KMS-11 (cell line): ENCODE measurements at regions not wholly inside any gene's neighbourhood (a gene's known extent, or its start where the extent isn't known, plus 50 kb on each side); places are given as distances from the start of the nearest gene placed in this dataset.
"Not testable (repeated sequence)": the region's sequence is repeated elsewhere in the genome, so short reads cannot be mapped to it uniquely, and the experiment has no call there.

Experiments used
- H2AFZ ChIP-seq: fragments of 200-600 bp; sonication (generic); 2 replicates; pipeline ENCODE4 v1.6.1; 2016; ENCODE audit warnings: antibody characterized with exemption, mixed run types, low read depth
- H3K27ac ChIP-seq: fragments of 200-600 bp; sonication (generic); 2 replicates; pipeline ENCODE4 v1.6.1; 2016; ENCODE audit warnings: mild to moderate bottlenecking, mixed run types
- H3K27me3 ChIP-seq: fragments of 200-600 bp; sonication (generic); 2 replicates; pipeline ENCODE4 v1.6.1; 2017; ENCODE audit warnings: mild to moderate bottlenecking, low read depth, mixed run types, moderate library complexity; ENCODE audit not compliant: insufficient read depth
- H3K36me3 ChIP-seq: fragments of 200-600 bp; sonication (generic); 2 replicates; pipeline ENCODE4 v1.6.1; 2017; ENCODE audit warnings: mild to moderate bottlenecking, mixed run types; ENCODE audit not compliant: insufficient read depth
- H3K4me1 ChIP-seq: fragments of 200-600 bp; sonication (generic); 2 replicates; pipeline ENCODE4 v1.6.1; 2016; ENCODE audit warnings: mild to moderate bottlenecking, low read depth, mixed run types; ENCODE audit not compliant: poor library complexity, severe bottlenecking
- H3K4me2 ChIP-seq: fragments of 200-600 bp; sonication (generic); 2 replicates; pipeline ENCODE4 v1.7.0; 2016; ENCODE audit warnings: mild to moderate bottlenecking, mixed run types
- H3K4me3 ChIP-seq: fragments of 200-600 bp; sonication (generic); IDR thresholded peaks from 2 replicates; pipeline ENCODE4 v1.6.1; 2017; ENCODE audit warnings: low read depth, low read length, mixed read lengths; ENCODE audit not compliant: insufficient read depth
- H3K79me2 ChIP-seq: fragments of 200-600 bp; sonication (generic); 2 replicates; pipeline ENCODE4 v1.6.1; 2016; ENCODE audit warnings: low read depth, mixed run types; ENCODE audit not compliant: insufficient read depth
- H3K9ac ChIP-seq: fragments of 200-600 bp; sonication (generic); 2 replicates; pipeline ENCODE4 v1.6.1; 2016; ENCODE audit warnings: mild to moderate bottlenecking, mixed run types
- H4K20me1 ChIP-seq: fragments of 200-600 bp; sonication (generic); 2 replicates; pipeline ENCODE4 v1.6.1; 2016; ENCODE audit warnings: mild to moderate bottlenecking, mixed run types; ENCODE audit not compliant: insufficient read depth
- TF ChIP-seq, protein P1 (sequence below): fragments of 200-600 bp; sonication (generic); conservative IDR thresholded peaks from 2 replicates; pipeline ENCODE4 v1.6.1; 2017; ENCODE audit warnings: low read depth, mild to moderate bottlenecking, antibody characterized with exemption, low read length, moderate library complexity, mixed read lengths

DNA sequence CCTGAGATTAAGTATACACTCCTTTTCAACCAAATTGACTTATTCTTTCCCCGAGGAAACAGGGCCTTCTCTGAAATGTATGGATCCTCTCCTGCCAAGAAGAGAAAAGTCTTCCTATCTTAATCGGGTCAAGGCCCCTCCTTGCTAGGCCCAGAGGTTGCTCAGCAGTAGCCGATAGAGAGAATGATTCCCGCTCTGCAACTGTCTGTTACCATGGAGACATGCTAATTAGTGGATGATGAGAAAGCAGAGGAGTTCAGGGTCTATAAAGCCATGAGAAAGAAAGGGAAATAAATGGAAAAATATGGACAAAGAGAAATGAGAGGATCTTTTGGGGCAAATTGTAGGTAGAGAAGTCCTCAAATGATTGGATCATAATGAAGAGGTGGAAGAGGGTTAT, 103.5 kb downstream of the POU4F1 start:
- Histone ChIP-seq H3K9ac (no peak overlapping the region), H3K36me3 (no peaks in the 10 kb centered on the region), H3K4me3 (no peak overlapping the region), H2AFZ (no peak overlapping the region), H4K20me1 (no peaks in the 10 kb centered on the region), H3K79me2 (no peaks in the 10 kb centered on the region), H3K4me1 (no peaks in the 10 kb centered on the region), H3K27ac (no peak overlapping the region), H3K4me2 (no peak overlapping the region), H3K27me3 (no peaks in the 10 kb centered on the region)
- TF ChIP-seq, protein P1, sequence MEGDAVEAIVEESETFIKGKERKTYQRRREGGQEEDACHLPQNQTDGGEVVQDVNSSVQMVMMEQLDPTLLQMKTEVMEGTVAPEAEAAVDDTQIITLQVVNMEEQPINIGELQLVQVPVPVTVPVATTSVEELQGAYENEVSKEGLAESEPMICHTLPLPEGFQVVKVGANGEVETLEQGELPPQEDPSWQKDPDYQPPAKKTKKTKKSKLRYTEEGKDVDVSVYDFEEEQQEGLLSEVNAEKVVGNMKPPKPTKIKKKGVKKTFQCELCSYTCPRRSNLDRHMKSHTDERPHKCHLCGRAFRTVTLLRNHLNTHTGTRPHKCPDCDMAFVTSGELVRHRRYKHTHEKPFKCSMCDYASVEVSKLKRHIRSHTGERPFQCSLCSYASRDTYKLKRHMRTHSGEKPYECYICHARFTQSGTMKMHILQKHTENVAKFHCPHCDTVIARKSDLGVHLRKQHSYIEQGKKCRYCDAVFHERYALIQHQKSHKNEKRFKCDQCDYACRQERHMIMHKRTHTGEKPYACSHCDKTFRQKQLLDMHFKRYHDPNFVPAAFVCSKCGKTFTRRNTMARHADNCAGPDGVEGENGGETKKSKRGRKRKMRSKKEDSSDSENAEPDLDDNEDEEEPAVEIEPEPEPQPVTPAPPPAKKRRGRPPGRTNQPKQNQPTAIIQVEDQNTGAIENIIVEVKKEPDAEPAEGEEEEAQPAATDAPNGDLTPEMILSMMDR: no peak

DNA sequence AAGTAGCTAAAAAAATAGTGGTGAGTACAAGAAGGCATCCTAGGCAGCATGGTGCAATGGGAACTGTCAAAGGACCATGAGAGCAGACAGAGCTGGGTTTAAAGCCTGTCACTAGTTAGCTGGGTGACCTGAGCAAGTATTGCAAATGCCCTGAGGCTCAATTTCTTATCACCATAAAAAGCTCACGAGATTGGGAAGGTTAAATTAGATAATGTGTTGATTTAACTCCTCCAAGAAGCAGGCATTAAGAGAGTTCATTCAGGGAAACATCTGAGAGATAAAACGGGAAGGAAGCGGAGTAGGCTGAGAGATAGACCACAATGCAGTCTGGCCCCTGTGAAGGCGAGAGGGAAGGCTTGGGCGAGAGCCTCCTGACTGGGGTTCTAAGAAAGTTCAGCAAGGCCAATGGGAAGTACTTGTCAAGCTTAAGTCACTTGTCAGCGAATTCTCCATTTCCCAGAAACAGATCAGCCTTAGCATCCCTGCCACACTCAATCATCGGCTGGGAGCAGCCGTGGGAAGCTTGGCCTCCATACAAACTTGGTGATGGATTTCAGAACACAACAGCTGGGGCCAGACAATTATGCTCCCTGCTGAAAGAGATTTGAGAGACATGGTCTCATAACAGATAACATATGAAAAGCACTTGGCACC, 105.5 kb downstream of the POU4F1 start:
- H3K4me2 ChIP-seq: no peak overlapping the region
- H3K79me2 ChIP-seq: no peaks in the 10 kb centered on the region
- no peak overlapping the region for H3K27ac ChIP-seq
- no peaks in the 10 kb centered on the region for H3K27me3 ChIP-seq
- TF ChIP-seq, protein P1: no peak
- no peak overlapping the region for H3K9ac ChIP-seq
- H3K36me3 ChIP-seq: no peaks in the 10 kb centered on the region
- no peaks in the 10 kb centered on the region for H3K4me1 ChIP-seq
- no peaks in the 10 kb centered on the region for H4K20me1 ChIP-seq
- no peak overlapping the region for H3K4me3 ChIP-seq
- no peak overlapping the region for H2AFZ ChIP-seq

GRCh38 chr13:78491978-78492377, 111.4 kb downstream of the POU4F1 start:
- no peak overlapping the region for H3K9ac ChIP-seq
- no peak overlapping the region for H3K4me2 ChIP-seq
- TF ChIP-seq, protein P1: no peak
- no peaks in the 10 kb centered on the region for H4K20me1 ChIP-seq
- no peak overlapping the region for H3K27ac ChIP-seq
- no peak overlapping the region for H3K4me3 ChIP-seq
- H3K27me3 ChIP-seq: no peaks in the 10 kb centered on the region
- H3K4me1 ChIP-seq: no peaks in the 10 kb centered on the region
- no peaks in the 10 kb centered on the region for H3K79me2 ChIP-seq
- H2AFZ ChIP-seq: no peak overlapping the region
- H3K36me3 ChIP-seq: no peaks in the 10 kb centered on the region

- H3K4me1 ChIP-seq, H4K20me1 ChIP-seq, H2AFZ ChIP-seq, H3K9ac ChIP-seq, H3K27me3 ChIP-seq, H3K27ac ChIP-seq, H3K79me2 ChIP-seq, H3K36me3 ChIP-seq, H3K4me3 ChIP-seq, H3K4me2 ChIP-seq: not testable (repeated sequence)
These were observed 113.1 kb downstream of the POU4F1 start for GRCh38 chr13:78490225-78490624.

GRCh38 chr13:78487707-78488106, 115.6 kb downstream of the POU4F1 start:
- no peak overlapping the region for H3K9ac ChIP-seq
- no peaks in the 10 kb centered on the region for H3K4me1 ChIP-seq
- H2AFZ ChIP-seq: no peak overlapping the region
- H3K27me3 ChIP-seq: no peaks in the 10 kb centered on the region
- no peaks in the 10 kb centered on the region for H3K79me2 ChIP-seq
- TF ChIP-seq, protein P1: no peak
- H3K27ac ChIP-seq: no peak overlapping the region
- H3K4me2 ChIP-seq: no peak overlapping the region
- H3K36me3 ChIP-seq: no peaks in the 10 kb centered on the region
- no peaks in the 10 kb centered on the region for H4K20me1 ChIP-seq
- no peak overlapping the region for H3K4me3 ChIP-seq
